H1 (cell line): ENCODE measurements at regions not wholly inside any gene's neighbourhood (a gene's known extent, or its start where the extent isn't known, plus 50 kb on each side); places are given as distances from the start of the nearest gene placed in this dataset.

ENCODE experiments used
- EP300 ChIP-seq, 2 experiments: IDR thresholded peaks; 1 replicate in 1 of 2; 2 replicates in 1 of 2; pipeline ENCODE4 v1.6.1; 2011 to 2012; ENCODE audit warnings: low read depth in 2 of 2, low read length in 2 of 2, mild to moderate bottlenecking in 2 of 2, borderline replicate concordance in 1 of 2, inconsistent platforms in 1 of 2, moderate library complexity in 1 of 2
- RFX5 ChIP-seq: IDR thresholded peaks from 2 replicates; pipeline ENCODE4 v1.6.1; 2011; ENCODE audit warnings: low read depth, low read length, improper control_type of control experiment, borderline replicate concordance
- TBP ChIP-seq: IDR thresholded peaks from 2 replicates; pipeline ENCODE4 v1.6.1; 2011; ENCODE audit warnings: low read depth, low read length, improper control_type of control experiment
- TEAD4 ChIP-seq: IDR thresholded peaks from 2 replicates; pipeline ENCODE4 v1.6.1; 2012; ENCODE audit warnings: low read depth, low read length, inconsistent platforms, mixed read lengths
- YY1 ChIP-seq: IDR thresholded peaks from 2 replicates; pipeline ENCODE4 v1.6.1; 2011; ENCODE audit warnings: low read depth, mild to moderate bottlenecking, low read length
- TF ChIP-seq, protein P1 (sequence below): fragments of 300-600 bp; sonication (generic); IDR thresholded peaks from 2 replicates; pipeline ENCODE4 v1.7.1; 2012; ENCODE audit warnings: low read length, moderate library complexity, mild to moderate bottlenecking, inconsistent platforms; ENCODE audit not compliant: insufficient replicate concordance
- TF ChIP-seq, protein P2 (sequence below): IDR thresholded peaks from 2 replicates; pipeline ENCODE4 v1.6.1; 2011; ENCODE audit warnings: low read depth, mild to moderate bottlenecking, low read length; ENCODE audit not compliant: insufficient read depth

DNA sequence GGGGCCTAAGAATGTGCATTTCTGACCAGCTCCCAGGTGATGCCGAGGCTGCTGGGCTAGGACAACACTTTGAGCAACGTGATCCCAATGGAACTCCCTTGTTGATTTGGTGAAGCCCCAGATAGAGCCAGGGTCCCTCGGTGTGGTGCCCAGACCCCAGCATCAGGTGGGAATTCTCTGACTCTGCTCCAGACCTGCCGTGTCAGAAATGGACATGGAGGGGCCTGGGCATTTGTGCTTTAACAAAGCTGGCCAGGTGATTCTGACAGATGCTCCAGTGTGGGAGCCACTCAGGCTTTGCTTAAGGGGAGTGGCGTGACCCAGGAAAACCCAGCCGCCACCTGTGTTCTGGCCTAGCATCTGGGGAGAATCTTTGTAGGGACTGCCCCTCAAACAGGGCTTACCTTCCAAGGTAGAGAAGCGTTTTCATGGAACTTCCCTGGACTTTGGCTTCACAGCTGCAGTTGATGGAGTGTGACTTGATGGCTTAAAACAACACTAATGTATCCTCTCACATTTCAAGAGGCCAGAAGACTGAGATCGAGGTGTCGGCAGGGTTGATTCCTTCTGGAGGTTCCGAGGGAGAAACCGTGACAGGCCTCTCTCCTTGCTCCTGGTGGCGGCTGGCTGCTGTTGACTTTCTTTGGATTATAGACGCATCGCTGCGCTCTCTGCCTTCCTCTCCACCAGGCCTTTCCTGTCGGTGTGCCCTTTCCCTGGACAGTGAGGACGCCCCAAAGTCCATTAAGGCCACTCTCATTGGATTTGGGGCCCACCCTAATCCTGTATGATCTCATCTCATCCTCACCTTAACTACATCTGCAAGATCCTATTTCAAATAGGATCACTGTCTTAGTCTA lies 57.0 kb upstream of the HDAC4 start (continued):
- TF ChIP-seq, protein P1, sequence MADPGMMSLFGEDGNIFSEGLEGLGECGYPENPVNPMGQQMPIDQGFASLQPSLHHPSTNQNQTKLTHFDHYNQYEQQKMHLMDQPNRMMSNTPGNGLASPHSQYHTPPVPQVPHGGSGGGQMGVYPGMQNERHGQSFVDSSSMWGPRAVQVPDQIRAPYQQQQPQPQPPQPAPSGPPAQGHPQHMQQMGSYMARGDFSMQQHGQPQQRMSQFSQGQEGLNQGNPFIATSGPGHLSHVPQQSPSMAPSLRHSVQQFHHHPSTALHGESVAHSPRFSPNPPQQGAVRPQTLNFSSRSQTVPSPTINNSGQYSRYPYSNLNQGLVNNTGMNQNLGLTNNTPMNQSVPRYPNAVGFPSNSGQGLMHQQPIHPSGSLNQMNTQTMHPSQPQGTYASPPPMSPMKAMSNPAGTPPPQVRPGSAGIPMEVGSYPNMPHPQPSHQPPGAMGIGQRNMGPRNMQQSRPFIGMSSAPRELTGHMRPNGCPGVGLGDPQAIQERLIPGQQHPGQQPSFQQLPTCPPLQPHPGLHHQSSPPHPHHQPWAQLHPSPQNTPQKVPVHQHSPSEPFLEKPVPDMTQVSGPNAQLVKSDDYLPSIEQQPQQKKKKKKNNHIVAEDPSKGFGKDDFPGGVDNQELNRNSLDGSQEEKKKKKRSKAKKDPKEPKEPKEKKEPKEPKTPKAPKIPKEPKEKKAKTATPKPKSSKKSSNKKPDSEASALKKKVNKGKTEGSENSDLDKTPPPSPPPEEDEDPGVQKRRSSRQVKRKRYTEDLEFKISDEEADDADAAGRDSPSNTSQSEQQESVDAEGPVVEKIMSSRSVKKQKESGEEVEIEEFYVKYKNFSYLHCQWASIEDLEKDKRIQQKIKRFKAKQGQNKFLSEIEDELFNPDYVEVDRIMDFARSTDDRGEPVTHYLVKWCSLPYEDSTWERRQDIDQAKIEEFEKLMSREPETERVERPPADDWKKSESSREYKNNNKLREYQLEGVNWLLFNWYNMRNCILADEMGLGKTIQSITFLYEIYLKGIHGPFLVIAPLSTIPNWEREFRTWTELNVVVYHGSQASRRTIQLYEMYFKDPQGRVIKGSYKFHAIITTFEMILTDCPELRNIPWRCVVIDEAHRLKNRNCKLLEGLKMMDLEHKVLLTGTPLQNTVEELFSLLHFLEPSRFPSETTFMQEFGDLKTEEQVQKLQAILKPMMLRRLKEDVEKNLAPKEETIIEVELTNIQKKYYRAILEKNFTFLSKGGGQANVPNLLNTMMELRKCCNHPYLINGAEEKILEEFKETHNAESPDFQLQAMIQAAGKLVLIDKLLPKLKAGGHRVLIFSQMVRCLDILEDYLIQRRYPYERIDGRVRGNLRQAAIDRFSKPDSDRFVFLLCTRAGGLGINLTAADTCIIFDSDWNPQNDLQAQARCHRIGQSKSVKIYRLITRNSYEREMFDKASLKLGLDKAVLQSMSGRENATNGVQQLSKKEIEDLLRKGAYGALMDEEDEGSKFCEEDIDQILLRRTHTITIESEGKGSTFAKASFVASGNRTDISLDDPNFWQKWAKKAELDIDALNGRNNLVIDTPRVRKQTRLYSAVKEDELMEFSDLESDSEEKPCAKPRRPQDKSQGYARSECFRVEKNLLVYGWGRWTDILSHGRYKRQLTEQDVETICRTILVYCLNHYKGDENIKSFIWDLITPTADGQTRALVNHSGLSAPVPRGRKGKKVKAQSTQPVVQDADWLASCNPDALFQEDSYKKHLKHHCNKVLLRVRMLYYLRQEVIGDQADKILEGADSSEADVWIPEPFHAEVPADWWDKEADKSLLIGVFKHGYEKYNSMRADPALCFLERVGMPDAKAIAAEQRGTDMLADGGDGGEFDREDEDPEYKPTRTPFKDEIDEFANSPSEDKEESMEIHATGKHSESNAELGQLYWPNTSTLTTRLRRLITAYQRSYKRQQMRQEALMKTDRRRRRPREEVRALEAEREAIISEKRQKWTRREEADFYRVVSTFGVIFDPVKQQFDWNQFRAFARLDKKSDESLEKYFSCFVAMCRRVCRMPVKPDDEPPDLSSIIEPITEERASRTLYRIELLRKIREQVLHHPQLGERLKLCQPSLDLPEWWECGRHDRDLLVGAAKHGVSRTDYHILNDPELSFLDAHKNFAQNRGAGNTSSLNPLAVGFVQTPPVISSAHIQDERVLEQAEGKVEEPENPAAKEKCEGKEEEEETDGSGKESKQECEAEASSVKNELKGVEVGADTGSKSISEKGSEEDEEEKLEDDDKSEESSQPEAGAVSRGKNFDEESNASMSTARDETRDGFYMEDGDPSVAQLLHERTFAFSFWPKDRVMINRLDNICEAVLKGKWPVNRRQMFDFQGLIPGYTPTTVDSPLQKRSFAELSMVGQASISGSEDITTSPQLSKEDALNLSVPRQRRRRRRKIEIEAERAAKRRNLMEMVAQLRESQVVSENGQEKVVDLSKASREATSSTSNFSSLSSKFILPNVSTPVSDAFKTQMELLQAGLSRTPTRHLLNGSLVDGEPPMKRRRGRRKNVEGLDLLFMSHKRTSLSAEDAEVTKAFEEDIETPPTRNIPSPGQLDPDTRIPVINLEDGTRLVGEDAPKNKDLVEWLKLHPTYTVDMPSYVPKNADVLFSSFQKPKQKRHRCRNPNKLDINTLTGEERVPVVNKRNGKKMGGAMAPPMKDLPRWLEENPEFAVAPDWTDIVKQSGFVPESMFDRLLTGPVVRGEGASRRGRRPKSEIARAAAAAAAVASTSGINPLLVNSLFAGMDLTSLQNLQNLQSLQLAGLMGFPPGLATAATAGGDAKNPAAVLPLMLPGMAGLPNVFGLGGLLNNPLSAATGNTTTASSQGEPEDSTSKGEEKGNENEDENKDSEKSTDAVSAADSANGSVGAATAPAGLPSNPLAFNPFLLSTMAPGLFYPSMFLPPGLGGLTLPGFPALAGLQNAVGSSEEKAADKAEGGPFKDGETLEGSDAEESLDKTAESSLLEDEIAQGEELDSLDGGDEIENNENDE = no peak
- no peak for TF ChIP-seq TEAD4
- TF ChIP-seq, protein P2, sequence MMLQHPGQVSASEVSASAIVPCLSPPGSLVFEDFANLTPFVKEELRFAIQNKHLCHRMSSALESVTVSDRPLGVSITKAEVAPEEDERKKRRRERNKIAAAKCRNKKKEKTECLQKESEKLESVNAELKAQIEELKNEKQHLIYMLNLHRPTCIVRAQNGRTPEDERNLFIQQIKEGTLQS = no peak
- TF ChIP-seq YY1 = no peak
- no peak for TF ChIP-seq RFX5
- no peak for TF ChIP-seq EP300 (IDR thresholded peaks at IDR 0.05; ENCODE audit: borderline replicate concordance in 1 of 2, low read depth in 2 of 2, low read length in 2 of 2)
- TF ChIP-seq TBP = no peak
